ENCODE measurements at regions not wholly inside any gene's neighbourhood (a gene's known extent, or its start where the extent isn't known, plus 50 kb on each side); places are given as distances from the start of the nearest gene placed in this dataset.

DNA sequence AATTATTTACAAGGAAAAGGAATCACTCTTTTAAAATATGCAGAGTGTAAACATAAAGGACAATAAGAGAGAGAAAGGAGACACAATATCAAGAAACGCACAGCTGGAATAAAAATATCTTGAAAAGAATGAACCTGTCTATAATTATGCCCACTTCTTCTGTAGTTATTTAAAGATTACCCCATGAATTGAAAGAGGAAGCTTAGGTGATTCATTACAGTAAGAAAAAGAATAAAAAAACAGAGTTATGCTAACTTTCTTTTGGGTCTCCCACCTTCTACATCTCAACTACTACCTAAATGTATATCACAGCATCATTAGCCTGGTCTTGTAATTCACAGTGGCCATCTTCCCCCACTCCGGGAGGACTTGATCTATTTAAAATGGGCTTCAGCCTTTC, 182.1 kb downstream of the MRPL39 start:
- Histone ChIP-seq H3K27ac (ENCODE audit: low read length) (no peak overlapping the region), H3K36me3 (ENCODE audit: control insufficient read depth, insufficient read depth, low read length) (no peaks in the 10 kb centered on the region), H3K27me3 (ENCODE audit: control insufficient read depth, insufficient read depth, low read length) (no peaks in the 10 kb centered on the region), H3K4me1 (ENCODE audit: control insufficient read depth, insufficient read depth, low read length) (no peaks in the 10 kb centered on the region), H3K9me3 (ENCODE audit: control insufficient read depth, low read depth, low read length) (no peaks in the 10 kb centered on the region), H3K4me3 (ENCODE audit: low read length) (no peak overlapping the region)
- DNase-seq = no peak
- 67% methylated on average over 1 of the region's 2 CpGs for WGBS (ENCODE audit: insufficient coverage, low lambda C conversion rate)

DNA sequence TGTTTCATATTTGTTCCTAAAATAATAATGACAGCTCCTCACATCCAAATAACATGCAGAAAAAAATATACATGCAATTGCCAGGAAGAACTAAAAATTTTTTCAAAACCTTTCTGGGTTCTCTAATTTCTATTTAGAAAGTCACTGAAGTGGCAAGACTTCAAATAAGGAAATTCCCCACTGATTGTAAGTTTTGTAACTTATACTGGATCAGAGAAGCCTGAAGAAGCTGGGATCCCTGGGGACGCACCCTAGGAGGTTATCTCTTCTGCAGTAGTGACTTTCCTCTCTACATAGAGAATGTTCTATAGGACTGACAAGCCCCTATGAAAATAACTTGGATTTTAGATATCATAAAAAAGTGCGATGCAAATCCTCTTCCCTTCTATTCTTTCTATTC, 182.6 kb downstream of the MRPL39 start:
- Histone ChIP-seq H3K27ac (ENCODE audit: low read length) (no peak overlapping the region), H3K36me3 (ENCODE audit: control insufficient read depth, insufficient read depth, low read length) (no peaks in the 10 kb centered on the region)
- 83% methylated on average over 1 of the region's 2 CpGs for WGBS (ENCODE audit: insufficient coverage, low lambda C conversion rate)

DNA sequence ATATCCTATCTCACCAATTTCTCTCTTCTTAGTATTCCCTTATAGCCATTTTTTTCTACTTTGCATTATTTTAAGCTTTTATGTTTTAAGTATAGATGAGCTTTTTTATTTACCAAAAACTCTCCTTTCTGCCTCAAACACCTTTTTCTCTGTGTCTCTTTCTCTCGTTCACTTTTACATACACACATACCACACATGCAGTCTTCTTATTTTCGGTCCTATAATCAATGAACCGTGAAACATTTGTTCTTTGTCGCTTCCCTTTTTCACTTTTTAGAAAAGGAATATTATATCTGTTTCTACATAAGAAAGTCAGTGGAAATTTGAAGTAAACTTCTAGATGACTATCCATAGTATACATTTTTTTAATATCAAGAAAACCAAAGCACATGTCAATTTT, 183.2 kb downstream of the MRPL39 start:
- H3K27ac ChIP-seq (ENCODE audit: low read length) = no peak overlapping the region
- H3K9me3 ChIP-seq (ENCODE audit: control insufficient read depth, low read depth, low read length) = no peaks in the 10 kb centered on the region
- 75% methylated on average over 4 of the region's 4 CpGs for WGBS (ENCODE audit: insufficient coverage, low lambda C conversion rate)
- H3K4me1 ChIP-seq (ENCODE audit: control insufficient read depth, insufficient read depth, low read length) = no peaks in the 10 kb centered on the region
- H3K36me3 ChIP-seq (ENCODE audit: control insufficient read depth, insufficient read depth, low read length) = no peaks in the 10 kb centered on the region
- H3K4me3 ChIP-seq (ENCODE audit: low read length) = no peak overlapping the region
- DNase-seq = no peak
- no peaks in the 10 kb centered on the region for H3K27me3 ChIP-seq (ENCODE audit: control insufficient read depth, insufficient read depth, low read length)

More for the DNA sequence above, 182.6 kb downstream of the MRPL39 start:
- no peak for DNase-seq
- Histone ChIP-seq H3K9me3 (ENCODE audit: control insufficient read depth, low read depth, low read length) (no peaks in the 10 kb centered on the region), H3K4me1 (ENCODE audit: control insufficient read depth, insufficient read depth, low read length) (no peaks in the 10 kb centered on the region), H3K4me3 (ENCODE audit: low read length) (no peak overlapping the region), H3K27me3 (ENCODE audit: control insufficient read depth, insufficient read depth, low read length) (no peaks in the 10 kb centered on the region)

DNA sequence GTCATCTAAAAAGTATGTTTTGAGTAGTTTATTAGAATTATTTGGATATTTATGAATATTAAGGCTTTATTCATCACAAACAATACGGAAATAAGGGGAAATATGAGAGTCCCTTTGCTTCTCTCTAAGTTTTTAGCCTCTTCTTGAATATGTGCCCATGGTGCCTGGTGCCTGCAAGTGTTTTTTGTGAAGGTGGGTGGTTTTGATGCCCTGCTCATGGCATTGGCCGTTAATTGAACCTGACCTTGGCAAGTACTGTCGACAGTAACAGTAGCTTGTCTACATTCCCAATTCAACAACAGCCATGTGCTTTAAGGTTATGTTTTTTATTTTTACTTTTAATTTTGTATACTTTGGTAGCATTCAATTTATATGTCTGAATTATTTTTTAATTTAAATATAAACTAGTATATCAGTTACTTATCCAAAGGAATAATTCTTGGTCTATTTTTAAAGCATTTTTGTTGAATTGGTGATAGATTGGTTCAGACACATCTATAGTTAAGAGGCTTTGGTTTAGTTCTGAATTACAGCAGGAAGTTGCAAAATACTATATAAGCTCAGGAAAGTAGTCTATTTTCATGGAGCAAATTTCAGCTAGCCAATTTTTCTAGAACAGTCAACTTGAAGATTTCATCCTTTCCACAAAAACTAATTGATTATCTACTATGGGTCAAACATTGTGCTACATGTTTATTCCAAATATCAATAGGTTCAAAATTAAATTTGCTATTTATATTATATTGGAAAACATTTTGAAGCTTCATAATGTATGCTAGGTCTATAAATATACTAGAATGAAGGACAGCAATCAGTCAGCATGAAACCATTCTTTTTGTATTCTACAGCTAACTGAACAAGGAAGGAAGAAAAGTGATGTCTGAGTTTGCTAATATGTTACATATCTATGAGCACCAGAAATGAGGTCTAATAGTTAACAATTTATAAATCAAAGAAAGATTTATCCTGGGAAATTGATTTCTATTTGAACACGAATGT, 184.4 kb downstream of the MRPL39 start:
- H3K27ac ChIP-seq (ENCODE audit: low read length) = no peak overlapping the region
- H3K4me1 ChIP-seq (ENCODE audit: control insufficient read depth, insufficient read depth, low read length) = no peaks in the 10 kb centered on the region
- WGBS (ENCODE audit: insufficient coverage, low lambda C conversion rate) = 88% methylated on average over 1 of the region's 4 CpGs
- H3K4me3 ChIP-seq (ENCODE audit: low read length) = no peak overlapping the region
- H3K36me3 ChIP-seq (ENCODE audit: control insufficient read depth, insufficient read depth, low read length) = no peaks in the 10 kb centered on the region
- no peaks in the 10 kb centered on the region for H3K27me3 ChIP-seq (ENCODE audit: control insufficient read depth, insufficient read depth, low read length)
- H3K9me3 ChIP-seq (ENCODE audit: control insufficient read depth, low read depth, low read length) = no peaks in the 10 kb centered on the region
- no peak for DNase-seq

DNA sequence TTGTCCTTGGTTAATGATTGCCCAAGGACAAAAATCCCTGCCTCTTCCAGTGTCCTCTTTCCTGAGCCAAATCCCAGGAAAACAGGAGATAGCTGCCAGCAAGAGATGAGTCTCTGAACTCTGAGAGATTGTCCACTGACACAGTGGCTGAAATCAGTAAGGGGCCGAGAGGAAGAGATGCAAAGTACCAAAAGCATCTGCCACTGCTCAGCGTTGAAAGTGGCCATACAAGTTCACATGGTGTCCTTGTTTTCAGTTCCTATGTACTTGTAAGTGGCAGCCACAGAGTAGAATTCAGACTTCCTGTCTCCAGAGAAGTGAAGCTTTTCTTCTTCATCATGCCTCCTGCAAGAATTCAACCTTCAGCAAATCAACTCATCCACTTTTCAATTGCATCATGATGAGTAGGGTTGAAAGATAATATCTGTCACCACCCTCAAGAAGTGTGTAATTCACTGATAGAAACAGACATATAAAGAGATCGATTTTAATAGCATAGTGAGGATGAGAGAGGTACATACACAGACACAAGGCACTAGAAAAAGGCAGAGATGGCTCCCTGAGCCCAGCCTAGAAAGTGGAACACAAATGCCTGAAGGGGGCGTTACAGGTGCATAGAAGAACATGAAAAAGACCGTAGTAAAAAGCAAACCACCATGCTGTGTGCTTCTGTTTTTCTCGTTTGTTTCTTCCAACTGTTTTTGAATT, 185.8 kb downstream of the MRPL39 start:
- no peak for DNase-seq

DNA sequence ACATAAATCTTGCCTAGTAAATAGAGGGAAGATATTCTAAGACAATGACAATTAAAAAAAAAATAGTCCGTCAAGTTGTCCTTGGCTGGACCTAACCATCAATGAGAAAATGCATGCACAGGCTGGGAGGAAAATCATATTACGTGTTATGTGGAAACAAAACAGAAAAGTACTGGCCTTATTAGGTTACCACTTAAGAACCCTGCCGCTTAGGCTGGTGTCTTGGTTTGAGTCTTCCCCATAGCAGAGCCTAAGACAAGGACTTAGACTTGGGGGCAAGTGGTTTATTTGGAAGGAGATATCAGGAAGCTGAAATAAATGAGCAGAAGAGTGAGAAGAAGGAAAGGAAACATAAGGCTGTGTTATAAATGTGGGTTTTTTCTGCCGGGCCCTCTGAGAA, 186.4 kb downstream of the MRPL39 start:
- 100% methylated on average over 2 of the region's 4 CpGs for WGBS (ENCODE audit: insufficient coverage, low lambda C conversion rate)
- Histone ChIP-seq H3K4me3 (ENCODE audit: low read length) (no peak overlapping the region), H3K9me3 (ENCODE audit: control insufficient read depth, low read depth, low read length) (no peaks in the 10 kb centered on the region), H3K4me1 (ENCODE audit: control insufficient read depth, insufficient read depth, low read length) (no peaks in the 10 kb centered on the region), H3K27ac (ENCODE audit: low read length) (no peak overlapping the region), H3K27me3 (ENCODE audit: control insufficient read depth, insufficient read depth, low read length) (no peaks in the 10 kb centered on the region), H3K36me3 (ENCODE audit: control insufficient read depth, insufficient read depth, low read length) (no peaks in the 10 kb centered on the region)
- DNase-seq = no peak

More for the DNA sequence above, 185.8 kb downstream of the MRPL39 start:
- no peak overlapping the region for H3K27ac ChIP-seq (ENCODE audit: low read length)
- WGBS (ENCODE audit: insufficient coverage, low lambda C conversion rate) = 60% methylated on average over 4 of the region's 6 CpGs
- H3K27me3 ChIP-seq (ENCODE audit: control insufficient read depth, insufficient read depth, low read length) = no peaks in the 10 kb centered on the region
- no peaks in the 10 kb centered on the region for H3K36me3 ChIP-seq (ENCODE audit: control insufficient read depth, insufficient read depth, low read length)
- no peaks in the 10 kb centered on the region for H3K9me3 ChIP-seq (ENCODE audit: control insufficient read depth, low read depth, low read length)
- no peaks in the 10 kb centered on the region for H3K4me1 ChIP-seq (ENCODE audit: control insufficient read depth, insufficient read depth, low read length)
- no peak overlapping the region for H3K4me3 ChIP-seq (ENCODE audit: low read length)

DNA sequence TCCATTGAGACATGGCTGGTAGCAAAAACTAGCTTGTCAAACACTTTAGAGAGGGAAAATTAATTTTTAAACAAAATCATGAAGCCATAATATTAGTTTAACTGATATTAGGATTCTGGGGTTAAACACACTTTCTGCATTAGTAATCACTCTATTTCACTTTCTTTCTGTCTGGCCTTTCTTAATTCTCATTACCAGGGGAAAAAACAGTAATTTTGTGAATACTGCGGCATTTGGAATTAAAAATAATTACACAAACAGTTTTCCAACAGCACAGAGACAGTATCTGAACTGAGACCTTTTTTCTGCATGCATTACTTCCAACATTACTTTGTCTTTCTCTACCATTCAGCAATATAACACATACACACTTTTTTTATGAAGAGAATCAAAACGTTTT, 190.6 kb downstream of the MRPL39 start:
- WGBS (ENCODE audit: insufficient coverage, low lambda C conversion rate) = no CpG with 5 or more reads among the region's 2 CpGs
- no peaks in the 10 kb centered on the region for H3K4me1 ChIP-seq (ENCODE audit: control insufficient read depth, insufficient read depth, low read length)
- H3K27me3 ChIP-seq (ENCODE audit: control insufficient read depth, insufficient read depth, low read length) = no peaks in the 10 kb centered on the region
- H3K4me3 ChIP-seq (ENCODE audit: low read length) = no peak overlapping the region
- DNase-seq = no peak
- H3K9me3 ChIP-seq (ENCODE audit: control insufficient read depth, low read depth, low read length) = no peaks in the 10 kb centered on the region
- H3K36me3 ChIP-seq (ENCODE audit: control insufficient read depth, insufficient read depth, low read length) = no peaks in the 10 kb centered on the region
- H3K27ac ChIP-seq (ENCODE audit: low read length) = no peak overlapping the region

DNA sequence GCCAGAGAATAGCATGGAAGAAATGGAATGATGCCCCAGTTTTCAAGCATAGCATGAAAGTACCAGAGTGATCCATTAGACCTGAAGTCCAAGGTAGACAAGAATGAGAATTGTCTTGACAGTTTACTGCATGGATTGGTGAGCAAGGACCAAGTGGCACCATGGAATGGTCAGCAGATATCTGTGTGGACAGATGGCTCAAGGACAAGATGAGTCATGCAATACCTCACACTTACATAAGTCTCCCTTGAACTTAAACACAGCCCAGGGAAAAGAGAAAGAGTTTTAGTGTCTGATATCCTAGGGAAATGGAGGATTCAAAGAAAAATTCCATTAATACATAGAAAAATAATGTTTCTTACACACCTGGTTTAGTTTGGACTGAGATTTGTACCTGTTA, 195.2 kb downstream of the MRPL39 start:
- Histone ChIP-seq H3K36me3 (ENCODE audit: control insufficient read depth, insufficient read depth, low read length) (no peaks in the 10 kb centered on the region), H3K27ac (ENCODE audit: low read length) (no peak overlapping the region), H3K27me3 (ENCODE audit: control insufficient read depth, insufficient read depth, low read length) (no peaks in the 10 kb centered on the region), H3K4me1 (ENCODE audit: control insufficient read depth, insufficient read depth, low read length) (no peaks in the 10 kb centered on the region), H3K9me3 (ENCODE audit: control insufficient read depth, low read depth, low read length) (no peaks in the 10 kb centered on the region), H3K4me3 (ENCODE audit: low read length) (no peak overlapping the region)
- no peak for DNase-seq

DNA sequence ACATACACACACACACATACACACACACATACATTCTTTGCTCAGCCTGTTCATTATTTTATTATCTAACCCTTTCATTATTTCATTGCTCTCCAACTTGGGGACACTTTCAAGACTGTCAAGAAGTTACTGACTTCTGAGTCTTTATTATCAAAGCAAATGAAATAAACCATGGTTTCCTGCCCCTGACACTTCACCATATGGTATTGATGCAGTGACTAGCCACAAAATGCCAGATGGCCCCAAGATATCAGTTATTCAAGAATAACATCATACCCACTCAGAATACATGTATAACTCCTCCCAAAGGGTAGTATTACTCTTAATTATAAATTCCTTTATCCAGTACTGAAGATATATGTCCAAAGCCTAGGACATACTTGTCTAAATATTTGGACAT, 197.3 kb downstream of the MRPL39 start:
- no peak overlapping the region for H3K27ac ChIP-seq (ENCODE audit: low read length)
- no peak for DNase-seq
- no peak overlapping the region for H3K4me3 ChIP-seq (ENCODE audit: low read length)
- H3K4me1 ChIP-seq (ENCODE audit: control insufficient read depth, insufficient read depth, low read length) = no peaks in the 10 kb centered on the region
- no peaks in the 10 kb centered on the region for H3K36me3 ChIP-seq (ENCODE audit: control insufficient read depth, insufficient read depth, low read length)
- H3K9me3 ChIP-seq (ENCODE audit: control insufficient read depth, low read depth, low read length) = no peaks in the 10 kb centered on the region
- H3K27me3 ChIP-seq (ENCODE audit: control insufficient read depth, insufficient read depth, low read length) = no peaks in the 10 kb centered on the region

DNA sequence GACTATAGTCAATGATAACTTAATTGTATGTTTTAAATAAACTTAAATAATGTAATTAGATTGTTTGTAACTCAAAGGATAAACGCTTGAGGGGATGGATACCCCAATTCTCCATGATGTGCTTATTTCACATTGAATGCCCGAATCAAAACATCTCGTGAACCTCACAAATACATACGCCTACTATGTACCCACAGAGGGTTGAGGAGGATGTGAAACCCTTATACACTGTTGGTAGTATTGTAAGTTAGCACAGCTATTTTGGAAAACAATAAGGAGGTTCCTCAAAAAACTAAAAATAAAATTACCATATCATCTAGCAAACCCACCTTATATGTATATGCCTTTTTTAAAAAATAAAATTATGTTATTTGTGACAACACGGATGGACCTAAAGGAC, 198.6 kb downstream of the MRPL39 start:
- Histone ChIP-seq H3K4me3 (ENCODE audit: low read length) (no peak overlapping the region), H3K9me3 (ENCODE audit: control insufficient read depth, low read depth, low read length) (no peaks in the 10 kb centered on the region), H3K4me1 (ENCODE audit: control insufficient read depth, insufficient read depth, low read length) (no peaks in the 10 kb centered on the region), H3K36me3 (ENCODE audit: control insufficient read depth, insufficient read depth, low read length) (no peaks in the 10 kb centered on the region), H3K27me3 (ENCODE audit: control insufficient read depth, insufficient read depth, low read length) (no peaks in the 10 kb centered on the region), H3K27ac (ENCODE audit: low read length) (no peak overlapping the region)
- DNase-seq = no peak
- WGBS (ENCODE audit: insufficient coverage, low lambda C conversion rate) = 100% methylated on average over 1 of the region's 5 CpGs

All from large intestine (tissue), 3 donors.